ENCODE measurements at regions not wholly inside any gene's neighbourhood (a gene's known extent, or its start where the extent isn't known, plus 50 kb on each side); places are given as distances from the start of the nearest gene placed in this dataset.

DNA sequence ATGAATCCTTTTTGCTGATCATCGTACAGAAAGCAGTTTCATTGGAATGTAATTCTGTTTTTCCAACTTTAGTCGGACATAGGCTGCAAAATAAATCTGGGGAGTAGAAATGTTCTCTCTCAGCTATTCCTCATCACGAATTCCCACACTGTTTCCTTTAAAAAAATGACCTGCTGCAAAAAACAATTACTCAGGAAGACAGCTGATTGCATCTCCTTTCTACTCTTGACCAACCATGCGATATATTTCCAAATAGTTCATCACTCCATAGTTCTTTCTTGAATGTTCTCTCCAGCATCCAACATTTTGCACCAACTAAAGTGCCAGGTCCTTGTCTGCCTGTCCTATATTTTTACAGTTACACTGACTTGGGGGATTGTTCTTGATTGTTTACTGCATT lies 96.4 kb downstream of the S1PR1 start:
- TF ChIP-seq CTCF (conservative IDR thresholded peaks at IDR 0.05 in 1 of 2, IDR thresholded peaks at IDR 0.05 in 1 of 2; ENCODE audit: extremely low read depth in 1 of 2, insufficient read depth in 1 of 2, low read depth in 1 of 2, low read length in 2 of 2), result no peak
- TF ChIP-seq EZH2 (IDR thresholded peaks at IDR 0.05; ENCODE audit: borderline replicate concordance, low read length), result no peak

All from mammary epithelial cell (primary cell).